ENCODE measurements at regions not wholly inside any gene's neighbourhood (a gene's known extent, or its start where the extent isn't known, plus 50 kb on each side); places are given as distances from the start of the nearest gene placed in this dataset.

- TF ChIP-seq CTCF (IDR thresholded peaks at IDR 0.05): no peak
- TF ChIP-seq POLR2A (IDR thresholded peaks at IDR 0.05): no peak
Observed at GRCh38 chr7:130825819-130826218, 91.8 kb upstream of the KLF14 start.
